ENCODE measurements at regions not wholly inside any gene's neighbourhood (a gene's known extent, or its start where the extent isn't known, plus 50 kb on each side); places are given as distances from the start of the nearest gene placed in this dataset.

GRCh38 chr15:91741986-91742385 is 111.5 kb upstream of the SLCO3A1 start:
- no peak for TF ChIP-seq TAF1 (IDR thresholded peaks at IDR 0.05; ENCODE audit: low read depth, low read length)
- no peak for TF ChIP-seq POLR2AphosphoS5 (IDR thresholded peaks at IDR 0.05; ENCODE audit: low read depth, low read length)
- TF ChIP-seq POLR2A (IDR thresholded peaks at IDR 0.05; ENCODE audit: low read depth, low read length), result no peak
- TF ChIP-seq POU2F2 (IDR thresholded peaks at IDR 0.05; ENCODE audit: low read depth, low read length), result no peak
- TF ChIP-seq PAX5 (IDR thresholded peaks at IDR 0.05; ENCODE audit: insufficient read depth, low read length, severe bottlenecking), result no peak
- no peak for TF ChIP-seq SPI1 (IDR thresholded peaks at IDR 0.05; ENCODE audit: low read depth, low read length)

All from GM12891 (cell line).